KBM-7 (cell line): ENCODE measurements at regions not wholly inside any gene's neighbourhood (a gene's known extent, or its start where the extent isn't known, plus 50 kb on each side); places are given as distances from the start of the nearest gene placed in this dataset.
"Not testable (repeated sequence)": the region's sequence is repeated elsewhere in the genome, so short reads cannot be mapped to it uniquely, and the experiment has no call there.

Experiments used
- DNase-seq: peaks from one replicate; pipeline ENCODE4 v3.0.0-alpha.2; 2015
- in situ Hi-C: fragments of 300-500 bp; cut with MboI; formaldehyde crosslinking; loops from 2 replicates; pipeline ENCODE4 v1.14.3; 2020; ENCODE audit warnings: low sequenced_read_pairs, low pct_unique_long_range_greater_than_20kb, mixed read lengths

GRCh38 chr4:154117726-154118125, 328.8 kb upstream of the SFRP2 start:
- DNase-seq, in situ Hi-C loops: not testable (repeated sequence)

- no peak for DNase-seq
- in situ Hi-C loops, result no loop called here
Observed at GRCh38 chr4:154107337-154107736, 318.5 kb upstream of the SFRP2 start.

GRCh38 chr4:154088741-154089140, 299.9 kb upstream of the SFRP2 start:
- in situ Hi-C loops, result no loop called here
- no peak for DNase-seq

GRCh38 chr4:154086247-154086646, 297.4 kb upstream of the SFRP2 start:
- no peak for DNase-seq
- in situ Hi-C loops, result no loop called here

GRCh38 chr4:154084864-154085263, 296.0 kb upstream of the SFRP2 start:
- DNase-seq, result no peak
- in situ Hi-C loops, result no loop called here

GRCh38 chr4:154082760-154083535, 294.1 kb upstream of the SFRP2 start:
- DNase-seq, result peak; percentile 6
- in situ Hi-C loops, result no loop called here

- DNase-seq, result no peak
- in situ Hi-C loops, result no loop called here
Observed at GRCh38 chr4:154081391-154081790, 292.5 kb upstream of the SFRP2 start.

- DNase-seq, result peak; percentile 66
- in situ Hi-C loops, result no loop called here
Observed at GRCh38 chr4:154078504-154079350, 289.8 kb upstream of the SFRP2 start.

- DNase-seq, result no peak
- in situ Hi-C loops, result no loop called here
Observed at GRCh38 chr4:154076921-154077320, 288.0 kb upstream of the SFRP2 start.

GRCh38 chr4:154073107-154073822, 284.4 kb upstream of the SFRP2 start:
- in situ Hi-C loops, result no loop called here
- no peak for DNase-seq

GRCh38 chr4:154067786-154068185, 278.9 kb upstream of the SFRP2 start:
- in situ Hi-C loops, result no loop called here
- DNase-seq, result no peak

- DNase-seq, result no peak
- in situ Hi-C loops, result no loop called here
Observed at GRCh38 chr4:154065368-154065767, 276.5 kb upstream of the SFRP2 start.

GRCh38 chr4:154064244-154064643, 275.4 kb upstream of the SFRP2 start:
- DNase-seq, result no peak
- in situ Hi-C loops, result no loop called here

- DNase-seq, result peak; percentile 20
- in situ Hi-C loops, result no loop called here
Observed at GRCh38 chr4:154049457-154050181, 260.7 kb upstream of the SFRP2 start.

- in situ Hi-C loops, result no loop called here
Observed at GRCh38 chr4:154047733-154048132, 258.9 kb upstream of the SFRP2 start.

GRCh38 chr4:154044742-154045485, 256.0 kb upstream of the SFRP2 start:
- in situ Hi-C loops, result no loop called here

More at GRCh38 chr4:154047733-154048132, 258.9 kb upstream of the SFRP2 start:
- no peak for DNase-seq

GRCh38 chr4:154044108-154044531, 255.2 kb upstream of the SFRP2 start:
- DNase-seq, result no peak
- in situ Hi-C loops, result no loop called here

More at GRCh38 chr4:154044742-154045485, 256.0 kb upstream of the SFRP2 start:
- no peak for DNase-seq

- in situ Hi-C loops, result no loop called here
- no peak for DNase-seq
Observed at GRCh38 chr4:154041640-154042039, 252.8 kb upstream of the SFRP2 start.
